ENCODE measurements at regions not wholly inside any gene's neighbourhood (a gene's known extent, or its start where the extent isn't known, plus 50 kb on each side); places are given as distances from the start of the nearest gene placed in this dataset.

- DNase-seq, result no peak
Observed at GRCh38 chr2:898319-898718, 52.3 kb upstream of the SNTG2 start.

GRCh38 chr2:897091-897490, 53.6 kb upstream of the SNTG2 start:
- no peak for DNase-seq

GRCh38 chr2:893311-893710, 57.3 kb upstream of the SNTG2 start:
- DNase-seq, result no peak

- no peak for DNase-seq
Observed at GRCh38 chr2:892892-893291, 57.8 kb upstream of the SNTG2 start.

GRCh38 chr2:892401-892800, 58.2 kb upstream of the SNTG2 start:
- DNase-seq, result no peak

- no peak for DNase-seq
Observed at GRCh38 chr2:891734-892133, 58.9 kb upstream of the SNTG2 start.

- no peak for DNase-seq
Observed at GRCh38 chr2:890791-891190, 59.9 kb upstream of the SNTG2 start.

GRCh38 chr2:890214-890613, 60.4 kb upstream of the SNTG2 start:
- DNase-seq, result no peak

GRCh38 chr2:888906-889566, 61.6 kb upstream of the SNTG2 start:
- no peak for DNase-seq

- DNase-seq, result no peak
Observed at GRCh38 chr2:888211-888801, 62.3 kb upstream of the SNTG2 start.

- DNase-seq, result no peak
Observed at GRCh38 chr2:887639-888038, 63.0 kb upstream of the SNTG2 start.

- no peak for DNase-seq
Observed at GRCh38 chr2:886072-887022, 64.3 kb upstream of the SNTG2 start.

- DNase-seq, result no peak
Observed at GRCh38 chr2:885230-886071, 65.2 kb upstream of the SNTG2 start.

- no peak for DNase-seq
Observed at GRCh38 chr2:883803-884748, 66.6 kb upstream of the SNTG2 start.

- DNase-seq, result no peak
Observed at GRCh38 chr2:883260-883802, 67.3 kb upstream of the SNTG2 start.

- no peak for DNase-seq
Observed at GRCh38 chr2:881204-881918, 69.3 kb upstream of the SNTG2 start.

GRCh38 chr2:880201-880970, 70.3 kb upstream of the SNTG2 start:
- DNase-seq, result no peak

- no peak for DNase-seq
Observed at GRCh38 chr2:879540-879939, 71.1 kb upstream of the SNTG2 start.

GRCh38 chr2:878245-878930, 72.3 kb upstream of the SNTG2 start:
- DNase-seq, result no peak
